ENCODE measurements at regions not wholly inside any gene's neighbourhood (a gene's known extent, or its start where the extent isn't known, plus 50 kb on each side); places are given as distances from the start of the nearest gene placed in this dataset.
A peak's percentile ranks its signal among the peaks of the same experiment; 100 is the strongest.
"Not testable (repeated sequence)": the region's sequence is repeated elsewhere in the genome, so short reads cannot be mapped to it uniquely, and the experiment has no call there.

DNA sequence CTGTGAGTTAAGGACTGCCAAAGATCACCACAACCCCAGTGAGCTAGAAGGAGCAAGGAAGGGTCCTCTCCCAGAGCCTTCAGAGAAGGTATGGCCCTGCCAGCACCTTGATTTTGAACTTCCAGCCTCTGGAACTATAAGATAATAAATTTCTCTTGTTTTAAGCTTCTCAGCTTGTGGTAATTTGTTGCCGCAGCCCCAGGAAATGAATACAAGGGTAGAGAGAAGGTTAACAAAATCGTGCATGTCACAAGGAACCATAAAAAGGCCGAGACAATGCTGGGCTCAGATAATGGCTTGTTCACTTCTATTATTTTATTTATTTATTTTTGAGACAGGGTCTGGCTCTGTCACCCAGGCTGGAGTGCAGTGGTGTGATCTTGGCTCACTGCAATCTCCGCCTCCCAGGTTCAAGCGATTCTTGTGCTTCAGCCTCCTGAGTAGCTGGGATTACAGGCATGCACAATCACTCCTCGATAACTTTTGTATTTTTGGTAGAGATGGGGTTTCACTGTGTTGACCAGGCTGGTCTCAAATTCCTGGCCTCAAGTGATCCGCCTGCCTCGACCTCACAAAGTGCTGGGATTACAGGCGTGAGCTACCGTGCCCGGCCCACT lies 71.5 kb downstream of the WSB1 start:
- not testable (repeated sequence) for DNase-seq (ENCODE audit: low read depth in 2 of 2, low spot score in 1 of 2)

DNA sequence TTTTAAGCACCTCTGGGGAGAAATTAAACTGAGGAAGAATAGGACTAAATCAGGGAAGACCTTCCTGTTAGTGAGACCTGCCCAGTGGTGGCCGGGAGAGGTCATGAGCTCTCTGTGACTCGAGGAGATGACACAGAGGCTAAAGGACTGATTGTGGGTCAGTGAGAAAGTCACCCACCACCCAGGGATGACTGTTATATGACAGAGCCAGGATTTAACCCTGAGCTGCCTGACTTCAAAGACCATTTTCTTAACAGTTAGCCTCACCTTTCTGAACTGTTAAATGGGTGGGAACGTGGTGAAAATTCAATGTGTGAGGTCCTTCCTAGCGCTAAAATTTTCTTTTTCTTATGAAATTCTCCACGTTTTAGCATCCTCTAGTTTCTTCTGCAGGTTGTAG lies 72.5 kb downstream of the WSB1 start:
- no peak for DNase-seq (ENCODE audit: low read depth in 2 of 2, low spot score in 1 of 2)

DNA sequence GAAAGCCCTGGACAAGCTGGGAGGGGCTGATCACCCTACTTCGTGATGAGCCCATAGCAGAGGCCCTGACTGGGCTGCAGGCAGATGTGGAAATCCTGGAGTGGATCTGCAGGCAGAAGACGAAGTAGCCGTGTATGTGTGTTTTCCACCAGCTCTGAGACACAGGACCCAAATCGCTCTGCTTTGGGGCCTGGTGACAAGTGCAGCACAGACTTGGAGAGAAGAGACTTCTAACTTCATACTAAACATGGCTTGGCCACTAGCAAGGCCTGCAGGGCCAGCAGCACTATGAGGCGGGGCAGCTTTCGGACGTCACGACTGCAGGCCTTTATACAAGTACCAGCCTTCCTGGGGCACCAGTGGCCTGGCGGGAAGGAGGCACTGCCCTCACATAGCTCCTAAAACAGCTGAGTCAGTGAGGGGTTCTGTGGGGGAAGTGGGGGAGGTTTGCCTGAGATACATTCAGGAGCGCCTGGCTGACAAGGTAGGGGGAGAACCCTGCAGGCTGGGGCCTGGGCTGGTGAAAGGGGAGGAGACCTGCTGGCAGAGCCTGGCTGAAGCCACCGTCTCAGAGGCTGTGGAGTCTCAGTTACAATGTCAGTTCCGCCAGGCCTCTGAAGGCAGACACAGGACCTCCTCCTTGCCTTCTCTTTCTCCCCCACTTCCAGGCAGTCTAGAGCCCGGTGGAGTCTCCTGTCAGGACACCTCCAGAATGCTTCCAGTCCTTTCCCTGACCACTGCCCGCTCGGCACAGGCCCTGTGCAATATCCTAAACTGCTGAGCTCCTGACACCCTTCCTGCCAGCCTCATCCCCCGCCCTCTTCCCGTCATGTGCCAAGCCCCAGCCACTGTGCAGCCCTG lies 73.4 kb downstream of the WSB1 start:
- DNase-seq (ENCODE audit: low read depth in 2 of 2, low spot score in 1 of 2): no peak

- no peak for DNase-seq (ENCODE audit: low read depth in 2 of 2, low spot score in 1 of 2)
Observed at GRCh38 chr17:27368151-27368795, 74.4 kb downstream of the WSB1 start.

GRCh38 chr17:27368980-27369379 lies 75.1 kb downstream of the WSB1 start:
- DNase-seq (ENCODE audit: low read depth in 2 of 2, low spot score in 1 of 2): no peak

- no peak for DNase-seq (ENCODE audit: low read depth in 2 of 2, low spot score in 1 of 2)
Observed at GRCh38 chr17:27370776-27371175, 76.9 kb downstream of the WSB1 start.

DNA sequence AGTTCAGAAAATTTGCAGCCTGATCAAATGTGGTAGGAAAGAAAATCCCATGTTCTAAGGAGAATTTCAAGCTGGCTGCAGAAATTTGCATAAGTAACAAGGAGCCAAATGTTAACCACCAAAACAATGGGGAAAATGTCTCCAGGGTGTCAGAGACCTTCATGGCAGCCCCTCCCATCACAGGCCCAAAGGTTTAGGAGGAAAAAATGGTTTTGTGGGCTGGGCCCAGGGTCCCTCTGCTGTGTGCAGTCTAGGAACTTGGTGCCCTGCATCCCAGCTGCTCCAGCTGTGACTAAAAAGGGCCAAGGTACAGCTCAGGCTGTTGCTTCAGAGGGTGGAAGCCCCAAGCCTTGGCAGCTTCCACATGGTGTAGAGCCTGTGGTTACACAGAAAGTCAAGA lies 79.8 kb downstream of the WSB1 start:
- DNase-seq (ENCODE audit: low read depth in 2 of 2, low spot score in 1 of 2): not testable (repeated sequence)

- no peak for DNase-seq (ENCODE audit: low read depth in 2 of 2, low spot score in 1 of 2)
Observed at GRCh38 chr17:27376637-27377547, 79.4 kb upstream of the KSR1 start.

DNA sequence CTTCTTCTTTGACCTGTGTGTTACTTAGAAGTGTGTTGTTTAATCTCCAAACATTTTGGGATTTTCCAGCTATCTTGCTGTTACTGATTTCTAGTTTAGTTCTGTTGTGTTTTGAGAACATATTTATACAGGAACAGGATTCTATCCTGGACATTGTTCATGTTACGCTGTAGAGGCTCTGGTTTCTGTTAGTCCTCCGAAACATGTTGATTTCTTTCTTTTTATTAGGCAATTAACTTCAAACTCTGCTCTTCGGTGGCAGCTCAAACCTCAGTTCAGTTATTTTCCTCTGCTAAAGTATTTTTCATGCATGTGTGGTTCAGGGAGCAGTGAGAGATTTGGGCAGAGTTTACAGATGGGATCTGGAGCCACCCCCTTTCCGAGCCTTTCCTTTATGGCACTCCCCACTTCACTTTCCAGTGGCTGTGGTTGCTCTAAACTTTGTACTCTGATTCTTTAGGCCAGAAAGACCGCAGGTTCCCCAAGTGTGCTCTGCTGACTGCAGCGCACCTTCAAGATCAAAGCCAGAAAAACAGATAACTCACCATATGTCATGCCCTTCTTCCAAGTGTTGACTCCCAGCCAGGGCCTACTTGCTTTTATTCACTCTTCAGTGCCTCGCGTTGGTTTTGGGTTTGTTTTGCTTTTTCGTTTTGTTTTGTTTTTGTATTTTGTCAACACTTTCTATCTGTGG lies 77.6 kb upstream of the KSR1 start:
- DNase-seq (ENCODE audit: low read depth in 2 of 2, low spot score in 1 of 2): no peak

GRCh38 chr17:27379888-27380533 lies 76.2 kb upstream of the KSR1 start:
- DNase-seq (ENCODE audit: low read depth in 2 of 2, low spot score in 1 of 2): no peak

DNA sequence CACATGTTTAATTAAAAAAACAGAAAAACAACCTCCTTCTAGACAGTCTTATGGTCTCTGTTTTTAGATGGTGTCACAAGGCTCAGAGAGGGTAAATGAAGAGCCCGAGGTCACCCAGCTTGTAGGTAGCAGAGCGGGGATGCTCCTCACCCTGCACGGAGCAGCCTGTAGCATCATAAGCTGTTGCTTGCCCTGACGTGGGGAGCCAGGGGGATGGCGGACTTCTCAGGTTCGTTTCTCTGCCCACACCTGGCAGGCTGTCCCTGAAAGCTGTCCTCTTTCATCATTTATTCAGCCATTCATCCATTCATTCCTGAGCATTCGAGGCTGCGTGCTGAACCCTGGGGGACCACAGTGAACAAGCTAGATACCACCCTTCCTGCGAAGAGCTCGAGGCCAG lies 75.7 kb upstream of the KSR1 start:
- DNase-seq (ENCODE audit: low read depth in 2 of 2, low spot score in 1 of 2): no peak

GRCh38 chr17:27381007-27381501 lies 75.2 kb upstream of the KSR1 start:
- DNase-seq (ENCODE audit: low read depth in 2 of 2, low spot score in 1 of 2): peak; percentile 35 to 53

GRCh38 chr17:27382025-27382424 lies 74.2 kb upstream of the KSR1 start:
- no peak for DNase-seq (ENCODE audit: low read depth in 2 of 2, low spot score in 1 of 2)

DNA sequence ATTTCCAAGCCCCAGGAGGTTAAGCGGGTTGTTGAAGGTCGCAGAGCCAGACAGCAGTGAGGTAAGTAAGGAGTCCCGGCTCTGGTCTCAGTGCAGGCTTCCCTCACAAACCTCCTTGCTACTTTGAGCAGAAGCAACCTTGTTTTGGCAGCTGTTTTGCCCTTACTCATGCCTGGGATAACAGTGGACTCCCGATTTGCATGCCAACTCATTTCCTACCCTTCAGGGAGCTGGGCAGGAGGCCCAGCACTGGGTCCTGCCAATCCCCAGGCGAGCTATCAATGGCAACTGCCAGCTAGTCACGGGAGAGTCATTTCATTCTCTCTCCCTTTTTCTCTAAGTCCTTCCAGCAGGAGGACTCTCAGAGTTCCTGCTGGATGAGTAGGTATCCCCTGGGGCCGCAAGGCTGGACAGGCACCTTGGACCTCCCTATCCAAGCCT lies 72.0 kb upstream of the KSR1 start:
- DNase-seq (ENCODE audit: low read depth in 2 of 2, low spot score in 1 of 2): no peak

DNA sequence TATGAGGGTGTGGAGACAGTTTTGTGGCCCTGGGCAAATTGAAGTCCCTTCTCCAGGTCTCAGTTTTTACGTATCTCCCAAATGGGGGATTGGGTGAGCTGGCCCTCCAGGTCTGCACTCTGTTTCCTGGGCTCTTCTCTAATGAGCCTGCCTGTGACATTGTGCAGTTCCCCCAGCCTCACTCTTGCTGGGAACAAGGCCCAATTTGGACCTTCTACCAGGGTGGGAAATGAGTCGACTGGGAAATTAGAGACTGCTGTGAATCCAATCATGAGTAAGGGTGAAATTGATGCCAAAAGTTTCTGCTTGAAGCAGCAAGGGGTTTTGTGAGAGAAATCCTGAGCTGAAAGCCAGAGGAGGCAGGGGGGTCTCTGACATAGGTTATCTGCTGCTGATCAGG lies 71.5 kb upstream of the KSR1 start:
- no peak for DNase-seq (ENCODE audit: low read depth in 2 of 2, low spot score in 1 of 2)

DNA sequence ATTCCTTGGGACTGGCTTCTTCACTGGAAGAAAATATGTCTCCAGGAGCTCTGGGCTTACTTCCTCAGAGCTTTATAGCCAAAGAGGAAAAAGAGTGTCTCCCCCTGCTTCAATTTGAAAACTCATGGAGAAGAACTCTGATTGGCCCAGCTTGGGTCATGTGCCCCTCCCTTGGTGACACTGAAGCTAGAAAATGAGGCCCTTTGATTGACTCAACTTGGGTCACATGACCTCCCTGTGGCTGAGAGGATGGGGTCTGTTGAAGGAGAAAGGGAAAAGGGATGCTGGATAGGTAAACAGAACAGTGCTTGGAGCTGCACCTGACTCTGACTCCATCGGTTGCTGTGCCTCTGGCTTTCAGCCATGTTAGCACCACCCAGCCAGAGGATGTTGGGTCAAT lies 70.6 kb upstream of the KSR1 start:
- DNase-seq (ENCODE audit: low read depth in 2 of 2, low spot score in 1 of 2): no peak

GRCh38 chr17:27386206-27387075 lies 69.8 kb upstream of the KSR1 start:
- no peak for DNase-seq (ENCODE audit: low read depth in 2 of 2, low spot score in 1 of 2)

DNA sequence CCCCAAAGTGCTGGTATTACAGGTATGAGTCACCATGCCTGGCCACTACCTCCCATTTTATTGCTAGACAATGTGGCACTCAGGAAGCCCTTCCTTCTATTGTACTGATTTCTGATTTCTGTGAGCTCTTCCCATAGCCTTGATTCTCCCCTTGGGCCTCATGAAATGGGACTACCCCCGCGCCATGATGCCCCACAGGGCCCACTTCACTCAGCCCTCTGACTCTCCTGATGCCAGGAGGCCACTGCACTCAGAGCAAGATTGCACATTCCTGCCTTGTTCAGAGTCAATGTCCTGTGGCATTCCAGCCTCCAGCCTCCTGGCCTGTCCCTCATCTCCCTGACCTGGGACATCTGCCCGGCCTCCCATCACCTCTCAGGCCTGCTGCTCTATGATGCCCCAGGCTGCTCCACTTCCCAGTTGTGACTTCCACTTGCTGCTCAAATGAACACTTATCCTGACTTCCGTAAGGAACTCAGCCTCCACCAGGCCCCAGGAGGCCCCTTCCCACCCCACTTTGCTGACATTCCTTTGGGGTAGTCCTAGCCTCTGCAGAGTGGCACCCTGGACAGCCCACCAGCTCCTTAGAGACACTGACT lies 66.6 kb upstream of the KSR1 start:
- DNase-seq (ENCODE audit: low read depth in 2 of 2, low spot score in 1 of 2): no peak

GRCh38 chr17:27390540-27390939 lies 65.7 kb upstream of the KSR1 start:
- DNase-seq (ENCODE audit: low read depth in 2 of 2, low spot score in 1 of 2): no peak

All from stimulated activated CD8-positive, alpha-beta memory T cell treated with anti-CD3 and anti-CD28 coated beads, Interleukin-4, amount 100 ng/mL, for 1 hour (primary cell).